ENCODE measurements at regions not wholly inside any gene's neighbourhood (a gene's known extent, or its start where the extent isn't known, plus 50 kb on each side); places are given as distances from the start of the nearest gene placed in this dataset.

GRCh38 chr9:28272127-28272526 is 698.8 kb upstream of the C9orf72 start:
- no peaks in the 10 kb centered on the region for H3K36me3 ChIP-seq
- no peak overlapping the region for H3K4me3 ChIP-seq
- H3K27me3 ChIP-seq = no peaks in the 10 kb centered on the region
- H3K9me3 ChIP-seq = no peaks in the 10 kb centered on the region
- no peaks in the 10 kb centered on the region for H3K4me1 ChIP-seq (ENCODE audit: insufficient read depth)
- WGBS, 3 donors = 78 to 87% (median 80%) methylated on average over 4 of the region's 4 CpGs
- TF ChIP-seq EP300 (IDR thresholded peaks at IDR 0.05) (no peak), CTCF (IDR thresholded peaks at IDR 0.05) (no peak), POLR2A (IDR thresholded peaks at IDR 0.05) (no peak)
- DNase-seq = no peak
- H3K27ac ChIP-seq = no peak overlapping the region
- intact Hi-C loops (cut with DNase I) = no loop called here

GRCh38 chr9:28287455-28287854 is 714.2 kb upstream of the C9orf72 start:
- no peak overlapping the region for H3K4me3 ChIP-seq
- H3K4me1 ChIP-seq (ENCODE audit: insufficient read depth) = no peaks in the 10 kb centered on the region
- 52 to 56% (median 56%) methylated on average over 4 of the region's 4 CpGs for WGBS, 3 donors
- TF ChIP-seq CTCF (IDR thresholded peaks at IDR 0.05) (no peak), EP300 (IDR thresholded peaks at IDR 0.05) (no peak), POLR2A (IDR thresholded peaks at IDR 0.05) (no peak)
- no peaks in the 10 kb centered on the region for H3K36me3 ChIP-seq
- intact Hi-C loops (cut with DNase I) = no loop called here
- no peaks in the 10 kb centered on the region for H3K9me3 ChIP-seq
- DNase-seq = no peak
- H3K27ac ChIP-seq = no peak overlapping the region
- no peaks in the 10 kb centered on the region for H3K27me3 ChIP-seq

DNA sequence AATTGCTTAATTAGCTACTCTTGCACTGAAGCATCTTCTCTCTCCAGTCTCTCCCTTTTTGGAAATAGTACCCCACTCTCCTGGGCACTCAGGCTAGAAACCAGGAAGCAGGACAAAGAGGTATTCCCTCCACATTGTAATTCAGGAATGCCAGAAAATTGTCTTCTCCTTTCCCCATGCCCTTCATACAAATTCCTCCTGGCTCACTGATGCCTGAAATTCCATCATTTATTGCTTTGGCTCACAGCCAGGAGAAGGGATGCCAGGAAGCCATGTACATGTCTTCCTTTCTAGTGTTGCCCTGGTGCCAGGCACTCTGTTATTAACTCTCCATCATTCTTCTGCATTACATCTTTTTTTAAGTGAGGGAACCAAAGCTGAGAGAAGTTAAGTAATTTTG is 716.5 kb upstream of the C9orf72 start:
- Histone ChIP-seq H3K4me1 (ENCODE audit: insufficient read depth) (no peaks in the 10 kb centered on the region), H3K4me3 (no peak overlapping the region), H3K36me3 (no peaks in the 10 kb centered on the region), H3K27me3 (no peaks in the 10 kb centered on the region), H3K9me3 (no peaks in the 10 kb centered on the region), H3K27ac (no peak overlapping the region)
- intact Hi-C loops (cut with DNase I) = no loop called here
- TF ChIP-seq EP300 (IDR thresholded peaks at IDR 0.05) (no peak), CTCF (IDR thresholded peaks at IDR 0.05) (no peak), POLR2A (IDR thresholded peaks at IDR 0.05) (no peak)
- no peak for DNase-seq

GRCh38 chr9:28293369-28294090 is 720.2 kb upstream of the C9orf72 start:
- WGBS, 3 donors = 83 to 86% (median 83%) methylated on average over 3 of the region's 3 CpGs
- no peak for TF ChIP-seq CTCF (IDR thresholded peaks at IDR 0.05)
- TF ChIP-seq EP300 (IDR thresholded peaks at IDR 0.05) = no peak
- no peak for TF ChIP-seq POLR2A (IDR thresholded peaks at IDR 0.05)

More at GRCh38 chr9:28293369-28294090, 720.2 kb upstream of the C9orf72 start:
- H3K4me1 ChIP-seq (ENCODE audit: insufficient read depth) = no peaks in the 10 kb centered on the region
- no peaks in the 10 kb centered on the region for H3K36me3 ChIP-seq
- intact Hi-C loops (cut with DNase I) = no loop called here
- no peak for DNase-seq
- no peaks in the 10 kb centered on the region for H3K9me3 ChIP-seq
- no peak overlapping the region for H3K27ac ChIP-seq
- H3K4me3 ChIP-seq = no peak overlapping the region
- H3K27me3 ChIP-seq = no peaks in the 10 kb centered on the region

Measured in ovary (tissue), 7 donors.